ENCODE measurements at regions not wholly inside any gene's neighbourhood (a gene's known extent, or its start where the extent isn't known, plus 50 kb on each side); places are given as distances from the start of the nearest gene placed in this dataset.

DNA sequence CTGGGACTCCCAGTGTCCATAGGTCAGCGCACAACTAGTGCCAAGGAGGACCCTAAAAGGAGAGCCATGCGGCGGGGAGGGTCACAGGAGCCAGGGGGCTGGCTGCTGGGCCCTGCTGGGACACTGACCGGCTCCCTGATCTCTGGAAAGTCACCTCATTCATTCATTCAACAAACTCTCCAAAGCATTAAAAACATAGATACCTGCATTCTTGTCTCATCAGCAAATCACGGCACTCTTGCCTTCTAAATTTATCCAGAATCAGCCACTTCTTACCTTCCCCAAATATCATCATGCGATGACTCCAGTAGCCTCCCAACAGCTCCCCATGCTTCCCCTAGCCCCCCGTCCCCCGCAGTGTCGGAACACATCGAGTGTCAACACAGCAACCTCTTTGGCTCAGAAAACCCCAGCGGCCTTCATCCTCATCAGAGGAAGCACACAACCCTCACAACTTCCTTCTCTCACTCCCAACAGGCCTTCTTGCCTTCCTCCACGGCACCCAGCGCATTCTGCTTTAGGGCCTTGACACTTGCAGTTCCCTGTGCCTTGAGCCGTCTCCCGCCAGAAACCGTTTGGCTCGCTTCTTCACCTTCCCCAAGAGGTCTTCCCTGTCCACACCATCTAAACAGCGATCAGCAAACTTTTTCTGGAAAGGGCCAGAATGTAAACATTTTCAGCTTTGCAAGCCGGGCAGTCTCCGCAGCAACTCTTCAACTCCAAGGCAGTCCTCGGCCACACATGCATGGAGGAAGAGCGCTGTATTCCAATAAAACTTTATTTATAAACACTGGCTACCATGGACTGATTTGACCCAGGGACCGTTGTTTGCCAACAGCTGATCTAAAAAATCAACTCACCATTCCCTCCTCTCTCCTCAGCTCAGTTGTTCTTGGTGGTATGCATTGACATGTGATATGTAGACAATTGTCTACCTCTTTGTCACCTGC lies 119.5 kb upstream of the TNRC6C start:
- Histone ChIP-seq H3K4me3 (ENCODE audit: low read depth in 1 of 2, low read length in 1 of 2) (no peak overlapping the region), H3K4me1 (ENCODE audit: control insufficient read depth in 1 of 2, insufficient read depth in 1 of 2, low read depth in 1 of 2, low read length in 1 of 2) (peaks cover 8 to 18% of the 10 kb centered on the region in 2 experiments), H3K36me3 (no peaks in the 10 kb centered on the region), H3K9me3 (no peaks in the 10 kb centered on the region), H3K27ac (no peak overlapping the region), H3K27me3 (peaks cover 51% of the 10 kb centered on the region)
- no peak for TF ChIP-seq CTCF (IDR thresholded peaks at IDR 0.05)

- Histone ChIP-seq H3K36me3 (no peaks in the 10 kb centered on the region), H3K27me3 (peaks cover 50% of the 10 kb centered on the region), H3K27ac (no peak overlapping the region), H3K9me3 (no peaks in the 10 kb centered on the region), H3K4me3 (ENCODE audit: low read depth in 1 of 2, low read length in 1 of 2) (no peak overlapping the region), H3K4me1 (ENCODE audit: control insufficient read depth in 1 of 2, insufficient read depth in 1 of 2, low read depth in 1 of 2, low read length in 1 of 2) (peaks cover 8 to 18% of the 10 kb centered on the region in 2 experiments)
- TF ChIP-seq CTCF (IDR thresholded peaks at IDR 0.05): no peak
These were observed 118.6 kb upstream of the TNRC6C start for GRCh38 chr17:77839698-77840512.

- no peak overlapping the region for H3K27ac ChIP-seq
- no peak for TF ChIP-seq CTCF (IDR thresholded peaks at IDR 0.05)
- peaks cover 52% of the 10 kb centered on the region for H3K27me3 ChIP-seq
- no peaks in the 10 kb centered on the region for H3K9me3 ChIP-seq
- no peak overlapping the region for H3K4me3 ChIP-seq (ENCODE audit: low read depth in 1 of 2, low read length in 1 of 2)
- no peaks in the 10 kb centered on the region for H3K36me3 ChIP-seq
- peaks cover 8 to 18% of the 10 kb centered on the region in 2 experiments for H3K4me1 ChIP-seq (ENCODE audit: control insufficient read depth in 1 of 2, insufficient read depth in 1 of 2, low read depth in 1 of 2, low read length in 1 of 2)
These were observed 117.9 kb upstream of the TNRC6C start for GRCh38 chr17:77840513-77841165.

DNA sequence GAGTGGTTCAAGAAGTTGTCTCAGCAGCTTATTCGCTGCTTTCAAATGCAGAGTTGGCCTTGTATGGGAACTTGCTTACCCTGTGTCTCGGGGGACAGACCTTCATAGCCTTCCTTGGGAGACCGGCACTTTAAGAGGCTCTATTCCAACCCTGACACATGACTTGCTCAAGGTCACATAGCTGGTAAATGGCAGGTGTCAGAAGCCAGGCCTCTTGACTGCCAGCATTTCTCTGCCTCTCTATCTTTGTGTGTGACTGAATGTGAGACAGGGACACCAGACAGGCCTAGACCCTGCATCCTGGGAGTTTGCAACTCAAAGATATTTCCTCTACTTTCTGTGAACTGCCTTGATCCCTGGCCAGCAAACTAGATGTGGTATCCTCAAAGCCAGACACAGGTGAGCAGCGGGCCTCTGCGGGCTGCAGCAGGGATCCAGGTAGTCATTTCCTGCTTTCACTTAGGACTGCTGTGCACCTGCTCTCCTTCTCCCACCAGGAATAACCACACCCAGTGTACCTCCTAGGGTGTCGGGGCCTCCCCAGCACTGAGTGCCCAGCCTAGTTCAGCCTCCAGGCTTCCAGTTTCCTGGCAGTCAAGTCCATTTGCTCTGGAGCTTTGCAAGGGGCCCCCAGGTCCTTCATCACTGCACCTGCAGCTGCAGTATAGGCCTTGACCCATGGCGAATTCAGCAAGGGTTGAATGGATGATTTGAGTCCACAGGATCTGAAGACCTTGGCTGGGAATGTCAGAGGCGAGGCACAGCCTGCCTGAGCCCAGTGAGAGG lies 116.6 kb upstream of the TNRC6C start:
- Histone ChIP-seq H3K27me3 (peaks cover 65% of the 10 kb centered on the region), H3K27ac (no peak overlapping the region), H3K36me3 (no peaks in the 10 kb centered on the region), H3K4me3 (ENCODE audit: low read depth in 1 of 2, low read length in 1 of 2) (no peak overlapping the region), H3K4me1 (ENCODE audit: control insufficient read depth in 1 of 2, insufficient read depth in 1 of 2, low read depth in 1 of 2, low read length in 1 of 2) (peaks cover 8 to 18% of the 10 kb centered on the region in 2 experiments), H3K9me3 (no peaks in the 10 kb centered on the region)
- no peak for TF ChIP-seq CTCF (IDR thresholded peaks at IDR 0.05)

All from neutrophil (primary cell).